Thyroid gland (tissue), 4 donors: ENCODE measurements at regions not wholly inside any gene's neighbourhood (a gene's known extent, or its start where the extent isn't known, plus 50 kb on each side); places are given as distances from the start of the nearest gene placed in this dataset.

ENCODE experiments used
- DNase-seq, 2 donors: peaks; one replicate each; pipeline ENCODE4 v3.0.0-alpha.2; 2019
- H3K27ac ChIP-seq, 3 donors: fragments of 200-600 bp; sonication (generic); 1 replicate in 2 of 3; 2 replicates in 1 of 3; pipeline ENCODE4 v1.5.1; 2016 to 2019; ENCODE audit warnings: mild to moderate bottlenecking in 1 of 3, moderate library complexity in 1 of 3
- H3K27me3 ChIP-seq: fragments of 200-600 bp; sonication (generic); one replicate; pipeline ENCODE4 v1.5.1; 2019
- H3K36me3 ChIP-seq, 2 donors: fragments of 200-600 bp; sonication (generic); one replicate each; pipeline ENCODE4 v1.5.1; 2016 to 2019
- H3K4me1 ChIP-seq, 2 donors: fragments of 200-600 bp; sonication (generic); one replicate each; pipeline ENCODE4 v1.5.1; 2017 to 2019
- H3K4me3 ChIP-seq, 3 donors: fragments of 200-600 bp; sonication (generic); replicated peaks in 1 of 3; 1 replicate in 2 of 3; 2 replicates in 1 of 3; pipeline ENCODE4 v1.5.1; 2016; ENCODE audit warnings: mild to moderate bottlenecking in 1 of 3
- H3K9me3 ChIP-seq: fragments of 200-600 bp; sonication (generic); one replicate; pipeline ENCODE4 v1.5.1; 2017
- CTCF ChIP-seq, 6 experiments: fragments of 200-600 bp in 3 of 6; fragments of 450-650 bp in 3 of 6; sonication (generic) in 3 of 6; IDR thresholded peaks; one replicate each; pipeline ENCODE4 v1.5.1; 2016 to 2019; ENCODE audit warnings: antibody characterized with exemption in 6 of 6, mild to moderate bottlenecking in 2 of 6, inconsistent platforms in 1 of 6, moderate library complexity in 1 of 6
- POLR2A ChIP-seq, 2 donors: fragments of 450-650 bp; IDR thresholded peaks; one replicate each; pipeline ENCODE4 v1.6.1; 2017; ENCODE audit warnings: antibody characterized with exemption in 2 of 2, mild to moderate bottlenecking in 2 of 2, moderate library complexity in 1 of 2
- WGBS, 2 donors: methylation state at CpG; one replicate each; pipeline ENCODE4 v1.1.5; 2017; 5-methylcytosine and 5-hydroxymethylcytosine counted together
- intact Hi-C: fragments of 100-400 bp; cut with DNase I; formaldehyde crosslinking; loops from one replicate; pipeline ENCODE4 v1.15.1; 2023

GRCh38 chr4:66574145-66574978 is 904.1 kb upstream of the EPHA5 start:
- H3K4me3 ChIP-seq: no peak overlapping the region
- H3K27ac ChIP-seq: no peak overlapping the region
- 82 to 87% methylated on average over 7 of the region's 7 CpGs for WGBS, 2 donors

GRCh38 chr4:66572949-66573348 is 902.7 kb upstream of the EPHA5 start:
- intact Hi-C loops: no loop called here
- no peaks in the 10 kb centered on the region for H3K4me1 ChIP-seq
- H3K4me3 ChIP-seq: no peak overlapping the region
- WGBS, 2 donors: 56 to 65% methylated on average over 2 of the region's 2 CpGs
- no peak overlapping the region for H3K27ac ChIP-seq
- H3K27me3 ChIP-seq: no peaks in the 10 kb centered on the region
- H3K36me3 ChIP-seq: no peaks in the 10 kb centered on the region
- no peak for DNase-seq
- no peak for TF ChIP-seq POLR2A (IDR thresholded peaks at IDR 0.05)
- TF ChIP-seq CTCF (IDR thresholded peaks at IDR 0.05): no peak
- H3K9me3 ChIP-seq: no peaks in the 10 kb centered on the region

More at GRCh38 chr4:66574145-66574978, 904.1 kb upstream of the EPHA5 start:
- intact Hi-C loops: no loop called here
- H3K27me3 ChIP-seq: no peaks in the 10 kb centered on the region
- TF ChIP-seq POLR2A (IDR thresholded peaks at IDR 0.05): no peak
- no peak for TF ChIP-seq CTCF (IDR thresholded peaks at IDR 0.05)
- no peaks in the 10 kb centered on the region for H3K36me3 ChIP-seq
- H3K4me1 ChIP-seq: no peaks in the 10 kb centered on the region
- no peak for DNase-seq
- no peaks in the 10 kb centered on the region for H3K9me3 ChIP-seq

GRCh38 chr4:66571145-66571695 is 900.9 kb upstream of the EPHA5 start:
- no peak overlapping the region for H3K4me3 ChIP-seq
- intact Hi-C loops: no loop called here
- 84 to 92% methylated on average over 1 of the region's 1 CpG for WGBS, 2 donors
- no peaks in the 10 kb centered on the region for H3K36me3 ChIP-seq
- no peak overlapping the region for H3K27ac ChIP-seq
- H3K4me1 ChIP-seq: no peaks in the 10 kb centered on the region
- H3K27me3 ChIP-seq: no peaks in the 10 kb centered on the region
- TF ChIP-seq CTCF (IDR thresholded peaks at IDR 0.05) (no peak), POLR2A (IDR thresholded peaks at IDR 0.05) (no peak)
- no peak for DNase-seq
- H3K9me3 ChIP-seq: no peaks in the 10 kb centered on the region

- Histone ChIP-seq H3K36me3 (no peaks in the 10 kb centered on the region), H3K4me1 (no peaks in the 10 kb centered on the region), H3K27me3 (no peaks in the 10 kb centered on the region), H3K9me3 (no peaks in the 10 kb centered on the region), H3K4me3 (no peak overlapping the region), H3K27ac (no peak overlapping the region)
- no peak for DNase-seq
- intact Hi-C loops: no loop called here
- TF ChIP-seq CTCF (IDR thresholded peaks at IDR 0.05) (no peak), POLR2A (IDR thresholded peaks at IDR 0.05) (no peak)
Measured at GRCh38 chr4:66569228-66569627, 898.9 kb upstream of the EPHA5 start.

- Histone ChIP-seq H3K9me3 (no peaks in the 10 kb centered on the region), H3K4me3 (no peak overlapping the region), H3K36me3 (no peaks in the 10 kb centered on the region), H3K27me3 (no peaks in the 10 kb centered on the region), H3K4me1 (no peaks in the 10 kb centered on the region), H3K27ac (no peak overlapping the region)
- intact Hi-C loops: no loop called here
- no peak for DNase-seq
- TF ChIP-seq CTCF (IDR thresholded peaks at IDR 0.05): no peak
- no peak for TF ChIP-seq POLR2A (IDR thresholded peaks at IDR 0.05)
- WGBS, 2 donors: 91 to 93% methylated on average over 3 of the region's 3 CpGs
Measured at GRCh38 chr4:66568431-66568830, 898.1 kb upstream of the EPHA5 start.
